ENCODE measurements at regions not wholly inside any gene's neighbourhood (a gene's known extent, or its start where the extent isn't known, plus 50 kb on each side); places are given as distances from the start of the nearest gene placed in this dataset.
A peak's percentile ranks its signal among the peaks of the same experiment; 100 is the strongest.

- no peak for DNase-seq (ENCODE audit: low read depth)
- TF ChIP-seq, protein P1, sequence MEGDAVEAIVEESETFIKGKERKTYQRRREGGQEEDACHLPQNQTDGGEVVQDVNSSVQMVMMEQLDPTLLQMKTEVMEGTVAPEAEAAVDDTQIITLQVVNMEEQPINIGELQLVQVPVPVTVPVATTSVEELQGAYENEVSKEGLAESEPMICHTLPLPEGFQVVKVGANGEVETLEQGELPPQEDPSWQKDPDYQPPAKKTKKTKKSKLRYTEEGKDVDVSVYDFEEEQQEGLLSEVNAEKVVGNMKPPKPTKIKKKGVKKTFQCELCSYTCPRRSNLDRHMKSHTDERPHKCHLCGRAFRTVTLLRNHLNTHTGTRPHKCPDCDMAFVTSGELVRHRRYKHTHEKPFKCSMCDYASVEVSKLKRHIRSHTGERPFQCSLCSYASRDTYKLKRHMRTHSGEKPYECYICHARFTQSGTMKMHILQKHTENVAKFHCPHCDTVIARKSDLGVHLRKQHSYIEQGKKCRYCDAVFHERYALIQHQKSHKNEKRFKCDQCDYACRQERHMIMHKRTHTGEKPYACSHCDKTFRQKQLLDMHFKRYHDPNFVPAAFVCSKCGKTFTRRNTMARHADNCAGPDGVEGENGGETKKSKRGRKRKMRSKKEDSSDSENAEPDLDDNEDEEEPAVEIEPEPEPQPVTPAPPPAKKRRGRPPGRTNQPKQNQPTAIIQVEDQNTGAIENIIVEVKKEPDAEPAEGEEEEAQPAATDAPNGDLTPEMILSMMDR (conservative IDR thresholded peaks at IDR 0.05; ENCODE audit: low read depth, low read length) = no peak
- H3K4me3 ChIP-seq (ENCODE audit: low read length) = no peak overlapping the region
These were observed 767.9 kb upstream of the SLITRK6 start for GRCh38 chr13:86567119-86567518.

GRCh38 chr13:86569119-86569518 lies 769.9 kb upstream of the SLITRK6 start:
- no peak for DNase-seq (ENCODE audit: low read depth)
- H3K4me3 ChIP-seq (ENCODE audit: low read length) = no peak overlapping the region
- TF ChIP-seq, protein P1 (conservative IDR thresholded peaks at IDR 0.05; ENCODE audit: low read depth, low read length) = no peak

- H3K4me3 ChIP-seq (ENCODE audit: low read length) = no peak overlapping the region
- DNase-seq (ENCODE audit: low read depth) = no peak
- TF ChIP-seq, protein P1 (conservative IDR thresholded peaks at IDR 0.05; ENCODE audit: low read depth, low read length) = no peak
These were observed 770.8 kb upstream of the SLITRK6 start for GRCh38 chr13:86569974-86570373.

- no peak for DNase-seq (ENCODE audit: low read depth)
- no peak overlapping the region for H3K4me3 ChIP-seq (ENCODE audit: low read length)
- TF ChIP-seq, protein P1 (conservative IDR thresholded peaks at IDR 0.05; ENCODE audit: low read depth, low read length) = no peak
These were observed 772.9 kb upstream of the SLITRK6 start for GRCh38 chr13:86572115-86572514.

DNA sequence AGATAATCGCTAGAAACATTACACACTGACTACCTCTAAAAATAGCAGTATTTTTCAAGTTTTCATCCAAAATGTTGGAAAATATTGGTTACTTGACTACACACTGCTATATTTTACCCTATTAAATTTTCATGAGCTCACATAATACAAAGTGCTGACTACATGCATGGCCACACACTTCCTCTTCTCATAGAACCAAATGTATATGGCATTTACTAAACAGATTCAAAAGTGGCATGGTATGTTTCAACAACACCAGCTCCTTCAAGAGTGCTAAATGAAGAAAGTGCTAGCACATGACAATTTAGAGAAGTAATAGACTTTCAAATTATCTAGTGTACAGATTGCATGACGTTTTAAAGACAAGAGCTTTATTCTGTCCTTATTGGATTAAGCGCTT lies 780.4 kb upstream of the SLITRK6 start:
- TF ChIP-seq, protein P1 (conservative IDR thresholded peaks at IDR 0.05; ENCODE audit: low read depth, low read length) = no peak
- H3K4me3 ChIP-seq (ENCODE audit: low read length) = no peak overlapping the region
- DNase-seq (ENCODE audit: low read depth) = no peak

DNA sequence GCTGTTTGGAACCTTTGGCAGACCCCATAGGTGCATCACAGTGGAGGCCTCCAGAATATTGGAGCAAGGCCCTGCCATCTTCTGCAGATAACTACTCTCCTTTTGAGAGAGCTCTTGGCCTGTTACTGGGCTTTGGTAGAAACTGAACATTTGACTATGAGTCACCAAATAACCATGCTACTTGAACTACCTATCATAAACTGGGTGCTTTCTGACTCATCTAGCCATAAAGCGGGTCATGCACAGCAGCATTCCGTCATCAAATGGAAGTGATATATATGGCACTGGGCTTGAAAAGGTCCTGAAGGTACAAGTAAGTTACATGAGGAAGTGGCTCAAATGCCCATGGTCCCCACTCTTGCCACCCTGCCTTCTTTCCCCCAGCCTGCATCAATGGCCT lies 782.5 kb upstream of the SLITRK6 start:
- DNase-seq (ENCODE audit: low read depth) = no peak
- H3K4me3 ChIP-seq (ENCODE audit: low read length) = no peak overlapping the region
- TF ChIP-seq, protein P1 (conservative IDR thresholded peaks at IDR 0.05; ENCODE audit: low read depth, low read length) = no peak

- TF ChIP-seq, protein P1 (conservative IDR thresholded peaks at IDR 0.05; ENCODE audit: low read depth, low read length) = no peak
- H3K4me3 ChIP-seq (ENCODE audit: low read length) = no peak overlapping the region
- DNase-seq (ENCODE audit: low read depth) = peak; percentile 42
These were observed 785.1 kb upstream of the SLITRK6 start for GRCh38 chr13:86584301-86584700.

Measured in retinal pigment epithelial cell (primary cell).